Choroid plexus epithelial cell (primary cell): ENCODE measurements at regions not wholly inside any gene's neighbourhood (a gene's known extent, or its start where the extent isn't known, plus 50 kb on each side); places are given as distances from the start of the nearest gene placed in this dataset.
"Not testable (repeated sequence)": the region's sequence is repeated elsewhere in the genome, so short reads cannot be mapped to it uniquely, and the experiment has no call there.

Source experiments
- DNase-seq: peaks from one replicate; pipeline ENCODE4 v3.0.0-alpha.2; 2010; ENCODE audit warnings: low read depth
- H3K4me3 ChIP-seq: 2 replicates; pipeline ENCODE4 v1.5.1; 2011; ENCODE audit warnings: low read depth, mild to moderate bottlenecking, control low read depth, low read length, moderate library complexity
- CTCF ChIP-seq: conservative IDR thresholded peaks from 2 replicates; pipeline ENCODE4 v1.5.1; 2011; ENCODE audit warnings: low read depth, mild to moderate bottlenecking, control low read depth, inconsistent platforms, low read length, moderate library complexity

GRCh38 chr1:118815909-118816308 is 172.2 kb downstream of the TBX15 start:
- TF ChIP-seq CTCF: no peak
- H3K4me3 ChIP-seq: no peak overlapping the region
- DNase-seq: peak; percentile 63

- DNase-seq: no peak
- no peak for TF ChIP-seq CTCF
These were observed 175.6 kb downstream of the TBX15 start for GRCh38 chr1:118812555-118812954.

GRCh38 chr1:118811156-118811555 is 177.0 kb downstream of the TBX15 start:
- DNase-seq: no peak

More at GRCh38 chr1:118812555-118812954, 175.6 kb downstream of the TBX15 start:
- H3K4me3 ChIP-seq: no peak overlapping the region

GRCh38 chr1:118809586-118809985 is 178.6 kb downstream of the TBX15 start:
- no peak for DNase-seq
- no peak overlapping the region for H3K4me3 ChIP-seq
- TF ChIP-seq CTCF: no peak

More at GRCh38 chr1:118811156-118811555, 177.0 kb downstream of the TBX15 start:
- no peak overlapping the region for H3K4me3 ChIP-seq
- no peak for TF ChIP-seq CTCF

- not testable (repeated sequence) for DNase-seq, H3K4me3 ChIP-seq
These were observed 185.0 kb downstream of the TBX15 start for GRCh38 chr1:118803128-118803527.

GRCh38 chr1:118791094-118791691 is 196.9 kb downstream of the TBX15 start:
- TF ChIP-seq CTCF: no peak
- H3K4me3 ChIP-seq: no peak overlapping the region
- DNase-seq: peak; percentile 13

GRCh38 chr1:118788463-118788862 is 199.7 kb downstream of the TBX15 start:
- TF ChIP-seq CTCF: no peak
- H3K4me3 ChIP-seq: no peak overlapping the region
- peak; percentile 96 for DNase-seq
